ENCODE measurements at regions not wholly inside any gene's neighbourhood (a gene's known extent, or its start where the extent isn't known, plus 50 kb on each side); places are given as distances from the start of the nearest gene placed in this dataset.

DNA sequence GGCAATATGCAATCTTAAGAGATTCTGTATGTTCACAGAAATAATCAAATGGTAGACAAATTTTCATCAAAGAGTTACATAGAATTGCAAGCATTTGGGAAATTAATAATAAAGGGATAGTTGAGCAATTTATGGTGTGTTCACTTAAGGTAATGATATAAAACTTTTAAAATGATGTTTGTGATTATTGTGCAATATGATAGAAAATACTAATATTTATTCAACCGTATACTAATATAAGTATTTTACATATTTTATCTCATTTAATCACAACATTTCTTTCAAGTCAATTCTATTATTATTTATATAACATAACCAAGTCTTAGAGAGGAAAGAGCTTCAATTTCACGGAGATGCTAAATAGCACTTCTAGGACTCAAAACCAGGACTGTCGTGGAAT lies 716.8 kb upstream of the MIR17HG start:
- TF ChIP-seq, protein P1, sequence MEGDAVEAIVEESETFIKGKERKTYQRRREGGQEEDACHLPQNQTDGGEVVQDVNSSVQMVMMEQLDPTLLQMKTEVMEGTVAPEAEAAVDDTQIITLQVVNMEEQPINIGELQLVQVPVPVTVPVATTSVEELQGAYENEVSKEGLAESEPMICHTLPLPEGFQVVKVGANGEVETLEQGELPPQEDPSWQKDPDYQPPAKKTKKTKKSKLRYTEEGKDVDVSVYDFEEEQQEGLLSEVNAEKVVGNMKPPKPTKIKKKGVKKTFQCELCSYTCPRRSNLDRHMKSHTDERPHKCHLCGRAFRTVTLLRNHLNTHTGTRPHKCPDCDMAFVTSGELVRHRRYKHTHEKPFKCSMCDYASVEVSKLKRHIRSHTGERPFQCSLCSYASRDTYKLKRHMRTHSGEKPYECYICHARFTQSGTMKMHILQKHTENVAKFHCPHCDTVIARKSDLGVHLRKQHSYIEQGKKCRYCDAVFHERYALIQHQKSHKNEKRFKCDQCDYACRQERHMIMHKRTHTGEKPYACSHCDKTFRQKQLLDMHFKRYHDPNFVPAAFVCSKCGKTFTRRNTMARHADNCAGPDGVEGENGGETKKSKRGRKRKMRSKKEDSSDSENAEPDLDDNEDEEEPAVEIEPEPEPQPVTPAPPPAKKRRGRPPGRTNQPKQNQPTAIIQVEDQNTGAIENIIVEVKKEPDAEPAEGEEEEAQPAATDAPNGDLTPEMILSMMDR (IDR thresholded peaks at IDR 0.05) = no peak
- TF ChIP-seq POLR2A (IDR thresholded peaks at IDR 0.05) (no peak), POLR2AphosphoS5 (IDR thresholded peaks at IDR 0.05) (no peak)

All from prostate gland (tissue), 2 donors.